ENCODE measurements at regions not wholly inside any gene's neighbourhood (a gene's known extent, or its start where the extent isn't known, plus 50 kb on each side); places are given as distances from the start of the nearest gene placed in this dataset.

- Histone ChIP-seq H3K27me3 (ENCODE audit: control insufficient read depth, insufficient read depth, low read length) (0 out of 2 replicates have a peak, but pooled peaks cover 1% of the 10 kb centered on the region), H3K36me3 (ENCODE audit: control insufficient read depth, insufficient read depth, low read length) (no peaks in the 10 kb centered on the region), H3K4me3 (ENCODE audit: low read depth, low read length) (no peak overlapping the region)
- CTCF ChIA-PET, result interaction anchor here (0.7 to 1.3 kb wide), 2 partner anchors 16 to 336 kb away, joined by 3 to 6 read pairs; no protein-coding TSS in a partner anchor
- POLR2A ChIA-PET, result no interaction called here
- DNase-seq (ENCODE audit: low read depth), result no peak
- no peak for TF ChIP-seq CTCF (IDR thresholded peaks at IDR 0.05; ENCODE audit: insufficient read depth, low read depth, low read length)
These were observed 644.1 kb upstream of the PITX2 start for GRCh38 chr4:111266937-111267336.

GRCh38 chr4:111267786-111268185, 644.9 kb upstream of the PITX2 start:
- POLR2A ChIA-PET, result no interaction called here
- DNase-seq (ENCODE audit: low read depth), result no peak
- Histone ChIP-seq H3K4me3 (ENCODE audit: low read depth, low read length) (no peak overlapping the region), H3K27me3 (ENCODE audit: control insufficient read depth, insufficient read depth, low read length) (0 out of 2 replicates have a peak, but pooled peaks cover 1% of the 10 kb centered on the region), H3K36me3 (ENCODE audit: control insufficient read depth, insufficient read depth, low read length) (no peaks in the 10 kb centered on the region)
- TF ChIP-seq CTCF (IDR thresholded peaks at IDR 0.05; ENCODE audit: insufficient read depth, low read depth, low read length), result no peak
- CTCF ChIA-PET, result no interaction called here

- no peak for DNase-seq (ENCODE audit: low read depth)
- no peaks in the 10 kb centered on the region for H3K36me3 ChIP-seq (ENCODE audit: control insufficient read depth, insufficient read depth, low read length)
- 0 out of 2 replicates have a peak, but pooled peaks cover 1% of the 10 kb centered on the region for H3K27me3 ChIP-seq (ENCODE audit: control insufficient read depth, insufficient read depth, low read length)
- no peak for TF ChIP-seq CTCF (IDR thresholded peaks at IDR 0.05; ENCODE audit: insufficient read depth, low read depth, low read length)
- ChIA-PET CTCF (interaction anchor here (1.0 to 1.1 kb wide), 2 partner anchors 14 to 336 kb away, joined by 3 to 5 read pairs; no protein-coding TSS in a partner anchor), POLR2A (no interaction called here)
- no peak overlapping the region for H3K4me3 ChIP-seq (ENCODE audit: low read depth, low read length)
These were observed 646.0 kb upstream of the PITX2 start for GRCh38 chr4:111268769-111269414.

- ChIA-PET CTCF (interaction anchor here (1.0 to 1.1 kb wide), 2 partner anchors 14 to 335 kb away, joined by 3 to 5 read pairs; no protein-coding TSS in a partner anchor), POLR2A (no interaction called here)
These were observed 646.6 kb upstream of the PITX2 start for GRCh38 chr4:111269439-111269838.

GRCh38 chr4:111274060-111274459, 651.2 kb upstream of the PITX2 start:
- POLR2A ChIA-PET, result no interaction called here
- TF ChIP-seq CTCF (IDR thresholded peaks at IDR 0.05; ENCODE audit: insufficient read depth, low read depth, low read length), result no peak
- CTCF ChIA-PET, result interaction anchor here (0.5 to 1.7 kb wide), 3 partner anchors 9 to 208 kb away, joined by 3 to 7 read pairs (median 5); no protein-coding TSS in a partner anchor

More at GRCh38 chr4:111269439-111269838, 646.6 kb upstream of the PITX2 start:
- Histone ChIP-seq H3K4me3 (ENCODE audit: low read depth, low read length) (no peak overlapping the region), H3K27me3 (ENCODE audit: control insufficient read depth, insufficient read depth, low read length) (0 out of 2 replicates have a peak, but pooled peaks cover 1% of the 10 kb centered on the region), H3K36me3 (ENCODE audit: control insufficient read depth, insufficient read depth, low read length) (no peaks in the 10 kb centered on the region)
- no peak for DNase-seq (ENCODE audit: low read depth)
- no peak for TF ChIP-seq CTCF (IDR thresholded peaks at IDR 0.05; ENCODE audit: insufficient read depth, low read depth, low read length)

More at GRCh38 chr4:111274060-111274459, 651.2 kb upstream of the PITX2 start:
- no peaks in the 10 kb centered on the region for H3K36me3 ChIP-seq (ENCODE audit: control insufficient read depth, insufficient read depth, low read length)
- DNase-seq (ENCODE audit: low read depth), result no peak
- H3K4me3 ChIP-seq (ENCODE audit: low read depth, low read length), result no peak overlapping the region
- no peaks in the 10 kb centered on the region for H3K27me3 ChIP-seq (ENCODE audit: control insufficient read depth, insufficient read depth, low read length)
